PC-9 (cell line): ENCODE measurements at regions not wholly inside any gene's neighbourhood (a gene's known extent, or its start where the extent isn't known, plus 50 kb on each side); places are given as distances from the start of the nearest gene placed in this dataset.
"Not testable (repeated sequence)": the region's sequence is repeated elsewhere in the genome, so short reads cannot be mapped to it uniquely, and the experiment has no call there.

ENCODE experiments used
- CTCF ChIP-seq: fragments of 200-600 bp; sonication (generic); conservative IDR thresholded peaks from 2 replicates; pipeline ENCODE4 v1.6.1; 2017; ENCODE audit warnings: mixed run types, antibody characterized with exemption, mild to moderate bottlenecking, moderate library complexity
- EZH2 ChIP-seq: fragments of 200-600 bp; sonication (generic); IDR thresholded peaks from 2 replicates; pipeline ENCODE4 v1.8.0; 2017; ENCODE audit warnings: antibody characterized with exemption, low read depth

DNA sequence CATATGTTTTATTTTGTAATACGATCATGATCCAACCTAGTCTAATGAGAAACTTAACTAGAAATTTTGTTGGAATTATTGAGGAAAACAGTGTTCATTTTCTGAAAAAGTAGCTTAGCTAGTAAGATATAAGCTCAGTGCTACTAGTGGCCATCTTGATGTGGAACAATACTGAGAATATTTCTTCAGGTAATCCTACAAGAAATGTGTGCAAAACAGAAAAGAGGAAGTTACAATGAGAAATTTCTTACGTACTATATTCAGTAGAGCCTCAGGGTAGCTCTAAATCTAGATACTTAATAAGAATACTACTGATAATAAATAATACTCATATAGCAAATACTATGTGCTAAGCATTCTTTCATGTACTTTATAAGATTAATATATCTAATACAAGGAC is 114.8 kb downstream of the SYT15B start:
- not testable (repeated sequence) for TF ChIP-seq CTCF, EZH2
